ENCODE measurements at regions not wholly inside any gene's neighbourhood (a gene's known extent, or its start where the extent isn't known, plus 50 kb on each side); places are given as distances from the start of the nearest gene placed in this dataset.

GRCh38 chr20:11650566-11650965, 267.1 kb upstream of the BTBD3 start:
- Histone ChIP-seq H3K27me3 (no peaks in the 10 kb centered on the region), H3K4me1 (no peaks in the 10 kb centered on the region), H3K36me3 (no peaks in the 10 kb centered on the region), H3K4me3 (no peak overlapping the region), H3K27ac (no peak overlapping the region), H3K9me3 (no peaks in the 10 kb centered on the region)
- DNase-seq: no peak
- TF ChIP-seq CTCF (IDR thresholded peaks at IDR 0.05) (no peak), POLR2A (IDR thresholded peaks at IDR 0.05) (no peak)
- intact Hi-C loops (cut with DNase I; ENCODE audit: low total_unique reads): no loop called here

- no peak for DNase-seq
- H3K4me1 ChIP-seq: no peaks in the 10 kb centered on the region
- no peaks in the 10 kb centered on the region for H3K36me3 ChIP-seq
- no peak overlapping the region for H3K4me3 ChIP-seq
- no peaks in the 10 kb centered on the region for H3K9me3 ChIP-seq
- intact Hi-C loops (cut with DNase I; ENCODE audit: low total_unique reads): no loop called here
- no peak overlapping the region for H3K27ac ChIP-seq
- H3K27me3 ChIP-seq: no peaks in the 10 kb centered on the region
- TF ChIP-seq POLR2A (IDR thresholded peaks at IDR 0.05): no peak
- TF ChIP-seq CTCF (IDR thresholded peaks at IDR 0.05): no peak
Observed at GRCh38 chr20:11651138-11651537, 266.6 kb upstream of the BTBD3 start.

DNA sequence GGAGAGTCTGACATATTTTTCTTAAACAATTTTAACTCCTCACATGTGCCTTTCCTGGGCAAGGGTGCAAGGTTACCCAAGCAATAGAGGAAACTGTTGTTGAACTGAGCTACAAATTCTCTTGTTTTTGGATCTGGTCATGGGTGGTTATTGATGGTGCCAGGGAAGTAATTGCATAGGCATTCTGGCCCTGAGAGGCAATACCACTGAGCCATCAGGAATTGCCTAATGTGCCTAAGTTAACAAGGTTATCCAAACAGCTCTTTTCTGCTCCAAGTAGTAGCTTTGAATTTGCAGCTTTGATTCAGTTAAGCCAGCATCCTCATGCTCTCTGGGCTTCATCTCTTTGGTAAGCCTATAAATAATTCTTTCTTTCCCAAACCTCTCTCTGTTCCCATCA, 266.0 kb upstream of the BTBD3 start:
- DNase-seq: no peak
- Histone ChIP-seq H3K4me1 (no peaks in the 10 kb centered on the region), H3K27ac (no peak overlapping the region), H3K36me3 (no peaks in the 10 kb centered on the region), H3K27me3 (no peaks in the 10 kb centered on the region), H3K4me3 (no peak overlapping the region), H3K9me3 (no peaks in the 10 kb centered on the region)
- no peak for TF ChIP-seq POLR2A (IDR thresholded peaks at IDR 0.05)
- intact Hi-C loops (cut with DNase I; ENCODE audit: low total_unique reads): no loop called here

DNA sequence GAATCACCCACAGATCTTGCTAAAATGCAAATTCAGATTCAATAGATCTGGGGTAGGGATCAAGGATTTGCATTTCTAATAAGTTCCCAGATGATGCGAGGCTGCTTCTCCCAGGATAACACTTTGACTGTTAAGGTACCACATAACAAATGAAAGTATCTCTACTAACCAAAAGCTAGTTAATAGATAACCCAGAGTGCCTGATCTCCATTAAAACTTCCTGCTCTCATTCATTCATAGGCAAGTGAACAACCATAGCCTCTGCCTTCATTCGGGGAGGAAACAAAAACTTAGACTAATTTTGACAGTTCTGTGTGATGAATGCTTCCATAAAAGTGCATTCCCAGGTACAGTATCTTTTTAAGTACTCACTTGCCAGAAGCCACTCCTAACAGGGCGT, 265.6 kb upstream of the BTBD3 start:
- H3K9me3 ChIP-seq: no peaks in the 10 kb centered on the region
- H3K27ac ChIP-seq: no peak overlapping the region
- no peaks in the 10 kb centered on the region for H3K27me3 ChIP-seq
- no peaks in the 10 kb centered on the region for H3K4me1 ChIP-seq
- intact Hi-C loops (cut with DNase I; ENCODE audit: low total_unique reads): no loop called here
- H3K36me3 ChIP-seq: no peaks in the 10 kb centered on the region
- no peak for DNase-seq
- no peak overlapping the region for H3K4me3 ChIP-seq
- TF ChIP-seq CTCF (IDR thresholded peaks at IDR 0.05) (no peak), POLR2A (IDR thresholded peaks at IDR 0.05) (no peak)

DNA sequence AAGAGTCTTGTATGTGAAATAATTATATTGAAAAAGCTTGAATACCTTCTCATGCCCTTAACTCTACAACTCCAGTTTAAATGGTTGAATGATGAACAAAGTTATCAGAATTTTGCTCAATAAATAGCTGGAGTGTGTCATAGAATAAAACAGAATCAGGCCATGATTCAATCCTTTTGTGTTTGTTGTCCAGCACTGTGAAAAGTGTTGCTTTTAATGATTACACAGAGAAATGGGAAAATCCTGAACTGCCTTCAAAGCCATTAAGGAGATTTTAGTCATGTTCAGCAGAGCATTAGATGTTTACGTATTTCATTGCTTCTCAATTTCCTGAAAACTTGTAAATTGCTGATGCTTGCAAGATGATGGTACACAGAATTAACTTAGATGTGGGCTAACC, 262.9 kb upstream of the BTBD3 start:
- TF ChIP-seq CTCF (IDR thresholded peaks at IDR 0.05) (no peak), POLR2A (IDR thresholded peaks at IDR 0.05) (no peak)
- Histone ChIP-seq H3K27me3 (no peaks in the 10 kb centered on the region), H3K36me3 (no peaks in the 10 kb centered on the region), H3K4me3 (no peak overlapping the region), H3K27ac (no peak overlapping the region), H3K9me3 (no peaks in the 10 kb centered on the region), H3K4me1 (no peaks in the 10 kb centered on the region)
- intact Hi-C loops (cut with DNase I; ENCODE audit: low total_unique reads): no loop called here
- DNase-seq: no peak

- DNase-seq: no peak
- Histone ChIP-seq H3K27me3 (no peaks in the 10 kb centered on the region), H3K27ac (no peak overlapping the region), H3K4me3 (no peak overlapping the region), H3K36me3 (no peaks in the 10 kb centered on the region), H3K9me3 (no peaks in the 10 kb centered on the region), H3K4me1 (no peaks in the 10 kb centered on the region)
- TF ChIP-seq POLR2A (IDR thresholded peaks at IDR 0.05) (no peak), CTCF (IDR thresholded peaks at IDR 0.05) (no peak)
- intact Hi-C loops (cut with DNase I; ENCODE audit: low total_unique reads): no loop called here
Observed at GRCh38 chr20:11660673-11661072, 257.0 kb upstream of the BTBD3 start.

Data from uterus (tissue), 3 donors.